Peyer's patch (tissue), 4 donors: ENCODE measurements at regions not wholly inside any gene's neighbourhood (a gene's known extent, or its start where the extent isn't known, plus 50 kb on each side); places are given as distances from the start of the nearest gene placed in this dataset.

ENCODE experiments used
- DNase-seq, 3 donors: peaks; one replicate each; pipeline ENCODE4 v3.0.0-alpha.2; 2017 to 2019
- H3K27ac ChIP-seq, 4 donors: fragments of 200-600 bp; sonication (generic); one replicate each; pipeline ENCODE4 v1.5.1; 2016 to 2019
- H3K27me3 ChIP-seq, 2 donors: fragments of 200-600 bp; sonication (generic); one replicate each; pipeline ENCODE4 v1.5.1; 2019
- H3K36me3 ChIP-seq, 3 donors: fragments of 200-600 bp; sonication (generic); one replicate each; pipeline ENCODE4 v1.5.1; 2016 to 2019
- H3K4me1 ChIP-seq, 4 donors: fragments of 200-600 bp; sonication (generic); one replicate each; pipeline ENCODE4 v1.5.1; 2016 to 2019
- H3K4me3 ChIP-seq, 4 donors: fragments of 200-600 bp; sonication (generic); 1 replicate in 3 of 4; 2 replicates in 1 of 4; pipeline ENCODE4 v1.5.1; 2016 to 2019; ENCODE audit warnings: mild to moderate bottlenecking in 1 of 4
- H3K9me3 ChIP-seq, 4 donors: fragments of 200-600 bp; sonication (generic); one replicate each; pipeline ENCODE4 v1.5.1; 2016 to 2019; ENCODE audit warnings: mild to moderate bottlenecking in 1 of 4
- CTCF ChIP-seq, 6 experiments: fragments of 450-650 bp in 4 of 6; fragments of 200-600 bp in 2 of 6; sonication (generic) in 1 of 6; IDR thresholded peaks; one replicate each; pipeline ENCODE4 v1.5.1; 2017 to 2019; ENCODE audit warnings: antibody characterized with exemption in 6 of 6, mild to moderate bottlenecking in 3 of 6, moderate library complexity in 1 of 6
- POLR2A ChIP-seq, 2 donors: fragments of 450-650 bp; IDR thresholded peaks; one replicate each; pipeline ENCODE4 v1.5.1; 2017; ENCODE audit warnings: antibody characterized with exemption in 2 of 2, mild to moderate bottlenecking in 2 of 2, moderate library complexity in 2 of 2

GRCh38 chr4:145338568-145338967 is 143.1 kb upstream of the SMAD1 start:
- Histone ChIP-seq H3K27me3 (no peaks in the 10 kb centered on the region), H3K4me3 (no peak overlapping the region), H3K27ac (no peak overlapping the region), H3K4me1 (no peaks in the 10 kb centered on the region), H3K36me3 (no peaks in the 10 kb centered on the region), H3K9me3 (no peaks in the 10 kb centered on the region)
- no peak for TF ChIP-seq CTCF (IDR thresholded peaks at IDR 0.05)
- no peak for TF ChIP-seq POLR2A (IDR thresholded peaks at IDR 0.05)
- no peak for DNase-seq

DNA sequence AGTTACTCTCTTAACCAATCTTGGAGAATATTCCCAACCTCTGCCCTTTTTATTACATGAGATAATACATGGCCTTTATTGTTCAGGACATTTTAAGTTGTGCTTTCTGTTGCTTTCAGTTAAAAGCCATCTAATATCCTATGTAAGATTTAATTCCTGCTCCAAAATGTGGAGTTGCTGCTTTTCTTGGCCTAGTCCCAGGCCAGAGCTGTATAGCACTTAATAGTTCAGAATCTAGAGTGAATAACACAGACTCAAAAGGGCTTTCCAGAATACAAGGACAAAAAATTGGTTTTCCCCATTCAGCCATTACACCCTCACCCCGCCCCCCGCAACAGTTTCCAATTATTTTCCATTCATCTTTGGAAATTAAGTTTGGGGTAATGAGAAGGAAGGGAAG is 144.3 kb upstream of the SMAD1 start:
- Histone ChIP-seq H3K27ac (no peak overlapping the region), H3K9me3 (no peaks in the 10 kb centered on the region), H3K4me3 (no peak overlapping the region), H3K4me1 (no peaks in the 10 kb centered on the region), H3K27me3 (no peaks in the 10 kb centered on the region), H3K36me3 (no peaks in the 10 kb centered on the region)
- TF ChIP-seq POLR2A (IDR thresholded peaks at IDR 0.05) (no peak), CTCF (IDR thresholded peaks at IDR 0.05) (no peak)
- no peak for DNase-seq

DNA sequence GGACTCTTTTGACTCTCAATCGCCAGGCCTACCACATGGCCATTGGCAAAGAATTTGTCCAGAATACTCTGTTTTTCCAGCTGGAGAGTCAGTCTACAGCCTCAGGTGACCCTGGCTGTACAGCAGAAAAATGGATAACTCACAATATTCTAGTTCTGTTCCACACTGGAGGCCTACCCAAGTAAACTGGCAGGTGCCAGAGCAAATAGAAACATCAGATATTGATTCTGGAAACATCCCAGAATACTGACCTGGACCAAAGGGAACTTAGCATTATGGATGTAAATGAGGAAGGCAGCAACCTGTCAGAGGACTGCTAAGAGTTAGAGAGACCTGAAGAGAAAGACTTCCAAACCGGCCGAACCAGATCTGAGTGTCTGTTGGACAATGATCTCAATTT is 147.9 kb upstream of the SMAD1 start:
- Histone ChIP-seq H3K27me3 (no peaks in the 10 kb centered on the region), H3K9me3 (no peaks in the 10 kb centered on the region), H3K4me3 (no peak overlapping the region), H3K36me3 (no peaks in the 10 kb centered on the region), H3K4me1 (no peaks in the 10 kb centered on the region), H3K27ac (no peak overlapping the region)
- DNase-seq = no peak
- TF ChIP-seq CTCF (IDR thresholded peaks at IDR 0.05) = no peak
- no peak for TF ChIP-seq POLR2A (IDR thresholded peaks at IDR 0.05)

- H3K4me3 ChIP-seq = no peak overlapping the region
- no peak overlapping the region for H3K27ac ChIP-seq
- no peaks in the 10 kb centered on the region for H3K9me3 ChIP-seq
- no peaks in the 10 kb centered on the region for H3K36me3 ChIP-seq
- H3K4me1 ChIP-seq = no peaks in the 10 kb centered on the region
- no peak for DNase-seq
- TF ChIP-seq CTCF (IDR thresholded peaks at IDR 0.05) (no peak), POLR2A (IDR thresholded peaks at IDR 0.05) (no peak)
- no peaks in the 10 kb centered on the region for H3K27me3 ChIP-seq
These were observed 146.1 kb upstream of the OTUD4 start for GRCh38 chr4:145326491-145326890.

DNA sequence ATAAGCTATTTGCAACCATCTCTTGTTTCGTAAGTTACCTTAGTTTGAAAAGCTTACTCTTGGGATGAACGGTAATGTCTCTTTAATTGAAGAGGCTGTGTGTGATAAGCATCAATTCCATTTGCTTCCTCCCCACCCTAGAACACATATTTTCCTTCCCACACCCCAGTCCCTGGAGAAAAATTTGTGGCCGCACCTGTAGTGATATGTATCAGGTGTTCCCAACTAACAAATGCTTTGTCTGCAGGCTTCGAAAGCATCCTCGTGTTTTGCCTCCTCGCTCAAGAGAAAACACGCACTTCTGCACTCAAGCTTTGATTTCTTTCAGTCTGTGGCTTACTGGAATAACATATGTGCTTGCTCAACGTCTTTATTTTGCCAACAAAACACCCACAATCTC is 143.8 kb upstream of the OTUD4 start:
- Histone ChIP-seq H3K27ac (no peak overlapping the region), H3K4me3 (no peak overlapping the region), H3K27me3 (no peaks in the 10 kb centered on the region), H3K36me3 (no peaks in the 10 kb centered on the region), H3K9me3 (no peaks in the 10 kb centered on the region), H3K4me1 (no peaks in the 10 kb centered on the region)
- TF ChIP-seq POLR2A (IDR thresholded peaks at IDR 0.05) = no peak
- no peak for TF ChIP-seq CTCF (IDR thresholded peaks at IDR 0.05)
- DNase-seq = no peak

- no peak for TF ChIP-seq CTCF (IDR thresholded peaks at IDR 0.05)
- Histone ChIP-seq H3K4me1 (no peaks in the 10 kb centered on the region), H3K4me3 (no peak overlapping the region), H3K36me3 (no peaks in the 10 kb centered on the region), H3K27ac (no peak overlapping the region), H3K27me3 (no peaks in the 10 kb centered on the region), H3K9me3 (no peaks in the 10 kb centered on the region)
- DNase-seq = no peak
These were observed 139.9 kb upstream of the OTUD4 start for GRCh38 chr4:145320294-145320693.
